SK-N-DZ (cell line): ENCODE measurements at regions not wholly inside any gene's neighbourhood (a gene's known extent, or its start where the extent isn't known, plus 50 kb on each side); places are given as distances from the start of the nearest gene placed in this dataset.
"Not testable (repeated sequence)": the region's sequence is repeated elsewhere in the genome, so short reads cannot be mapped to it uniquely, and the experiment has no call there.

Source experiments
- DNase-seq: peaks from one replicate; pipeline ENCODE4 v3.0.0-alpha.2; 2015; ENCODE audit warnings: low spot score

GRCh38 chr4:189809839-189810238 lies 130.8 kb upstream of the FRG1 start:
- no peak for DNase-seq

- not testable (repeated sequence) for DNase-seq
Measured at GRCh38 chr4:189810318-189811181, 130.1 kb upstream of the FRG1 start.

- no peak for DNase-seq
Measured at GRCh38 chr4:189815404-189816192, 125.1 kb upstream of the FRG1 start.

GRCh38 chr4:189822326-189822725 lies 118.3 kb upstream of the FRG1 start:
- DNase-seq, result no peak

GRCh38 chr4:189823591-189823990 lies 117.1 kb upstream of the FRG1 start:
- no peak for DNase-seq

- no peak for DNase-seq
Measured at GRCh38 chr4:189825466-189825865, 115.2 kb upstream of the FRG1 start.

- DNase-seq, result no peak
Measured at GRCh38 chr4:189826657-189827056, 114.0 kb upstream of the FRG1 start.

GRCh38 chr4:189828081-189828697 lies 112.5 kb upstream of the FRG1 start:
- DNase-seq, result no peak

- no peak for DNase-seq
Measured at GRCh38 chr4:189832528-189832927, 108.1 kb upstream of the FRG1 start.

- DNase-seq, result no peak
Measured at GRCh38 chr4:189834616-189835015, 106.1 kb upstream of the FRG1 start.

- DNase-seq, result no peak
Measured at GRCh38 chr4:189835505-189835904, 105.2 kb upstream of the FRG1 start.

- no peak for DNase-seq
Measured at GRCh38 chr4:189837471-189837870, 103.2 kb upstream of the FRG1 start.

- DNase-seq, result no peak
Measured at GRCh38 chr4:189838821-189839497, 101.7 kb upstream of the FRG1 start.

- DNase-seq, result no peak
Measured at GRCh38 chr4:189840356-189840755, 100.3 kb upstream of the FRG1 start.

GRCh38 chr4:189843413-189844009 lies 97.2 kb upstream of the FRG1 start:
- no peak for DNase-seq

- peak; percentile 33 for DNase-seq
Measured at GRCh38 chr4:189845145-189845846, 95.4 kb upstream of the FRG1 start.

GRCh38 chr4:189846094-189846493 lies 94.6 kb upstream of the FRG1 start:
- DNase-seq, result not testable (repeated sequence)

- DNase-seq, result not testable (repeated sequence)
Measured at GRCh38 chr4:189846608-189847007, 94.1 kb upstream of the FRG1 start.

- not testable (repeated sequence) for DNase-seq
Measured at GRCh38 chr4:189848672-189849071, 92.0 kb upstream of the FRG1 start.

GRCh38 chr4:189850239-189850856 lies 90.3 kb upstream of the FRG1 start:
- no peak for DNase-seq
